ENCODE measurements at regions not wholly inside any gene's neighbourhood (a gene's known extent, or its start where the extent isn't known, plus 50 kb on each side); places are given as distances from the start of the nearest gene placed in this dataset.

DNA sequence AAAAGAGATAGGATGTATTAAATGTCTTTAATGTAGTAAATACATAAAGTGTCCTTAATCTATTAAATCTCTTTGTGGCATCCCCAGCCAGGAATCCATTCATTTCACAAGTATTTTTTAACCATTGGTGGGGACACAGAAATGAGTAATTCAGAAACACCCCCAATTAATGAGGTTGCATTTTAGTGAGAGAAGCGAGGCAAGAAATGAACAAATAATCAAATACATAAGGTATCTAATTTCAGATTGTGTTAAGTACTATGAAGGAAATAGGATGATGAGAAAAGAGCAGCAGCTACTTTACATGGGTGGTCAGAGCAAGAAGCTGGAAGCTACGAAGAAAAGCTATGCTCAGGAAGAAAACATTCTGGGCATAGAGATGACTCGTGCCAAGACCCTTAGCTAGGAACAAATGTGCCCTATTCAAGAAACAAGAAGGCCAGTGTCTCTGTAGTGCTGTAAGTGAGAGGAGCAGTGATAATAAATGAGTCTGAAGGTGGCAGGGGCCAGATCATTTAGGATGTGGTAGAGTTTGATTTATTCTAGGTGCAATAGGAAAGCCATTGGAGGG, 60.5 kb upstream of the IGF1 start:
- no peaks in the 10 kb centered on the region for H3K27me3 ChIP-seq (ENCODE audit: control insufficient read depth, insufficient read depth, low read length)

DNA sequence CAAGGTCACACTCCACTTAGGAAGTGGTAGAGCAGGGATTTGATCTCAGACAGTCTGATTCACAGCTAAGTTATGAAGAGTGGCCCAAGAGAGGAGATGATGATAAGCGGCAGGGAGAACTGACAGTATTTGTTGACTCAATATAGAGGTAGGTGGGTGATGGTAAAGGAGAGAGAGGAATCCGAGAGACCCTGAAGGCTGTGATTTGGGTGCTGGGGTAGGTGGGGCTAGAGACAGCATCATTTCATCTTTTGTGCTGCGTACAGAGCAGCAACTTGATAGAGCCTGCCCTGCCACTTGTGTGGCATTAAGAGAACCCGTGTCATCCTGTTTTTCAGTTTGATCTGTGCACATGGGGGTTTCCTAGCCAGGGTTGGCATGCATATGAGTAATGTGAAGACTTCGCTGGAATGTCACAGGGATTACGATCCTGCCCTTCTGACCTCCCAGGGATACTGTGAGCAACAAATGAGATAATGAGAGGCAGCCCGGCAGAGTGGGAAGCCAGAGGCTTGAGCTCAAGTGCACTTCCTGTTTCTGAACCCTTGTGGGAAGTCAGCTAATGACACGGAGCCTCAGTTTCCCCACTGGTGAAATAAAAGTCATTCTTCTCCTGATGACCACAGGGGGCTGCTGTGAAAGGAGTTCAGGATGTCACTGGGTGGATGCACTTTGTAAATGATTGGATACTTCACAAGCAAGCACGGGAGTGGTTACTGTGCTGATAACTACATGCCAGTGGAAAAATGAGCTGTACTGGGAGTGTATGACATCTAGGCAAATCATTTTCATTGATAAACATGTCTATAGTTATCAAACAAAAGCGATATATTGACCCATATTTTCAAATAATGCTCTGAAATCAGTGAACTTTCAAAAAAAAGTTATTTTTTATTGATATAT, 59.5 kb upstream of the IGF1 start:
- Histone ChIP-seq H3K9me3 (ENCODE audit: control insufficient read depth, low read depth, low read length) (no peaks in the 10 kb centered on the region), H3K36me3 (ENCODE audit: control insufficient read depth, insufficient read depth, low read length) (no peaks in the 10 kb centered on the region), H3K27ac (ENCODE audit: low read length) (no peak overlapping the region), H3K4me3 (ENCODE audit: low read length) (no peak overlapping the region), H3K27me3 (ENCODE audit: control insufficient read depth, insufficient read depth, low read length) (no peaks in the 10 kb centered on the region), H3K4me1 (ENCODE audit: control insufficient read depth, insufficient read depth, low read length) (no peaks in the 10 kb centered on the region)
- 60% methylated on average over 1 of the region's 10 CpGs for WGBS (ENCODE audit: insufficient coverage, low lambda C conversion rate)
- DNase-seq, result no peak

More for the DNA sequence above, 60.5 kb upstream of the IGF1 start:
- 80% methylated on average over 1 of the region's 3 CpGs for WGBS (ENCODE audit: insufficient coverage, low lambda C conversion rate)
- H3K9me3 ChIP-seq (ENCODE audit: control insufficient read depth, low read depth, low read length), result no peaks in the 10 kb centered on the region
- H3K36me3 ChIP-seq (ENCODE audit: control insufficient read depth, insufficient read depth, low read length), result no peaks in the 10 kb centered on the region
- H3K27ac ChIP-seq (ENCODE audit: low read length), result no peak overlapping the region
- no peak overlapping the region for H3K4me3 ChIP-seq (ENCODE audit: low read length)
- H3K4me1 ChIP-seq (ENCODE audit: control insufficient read depth, insufficient read depth, low read length), result no peaks in the 10 kb centered on the region
- DNase-seq, result no peak

DNA sequence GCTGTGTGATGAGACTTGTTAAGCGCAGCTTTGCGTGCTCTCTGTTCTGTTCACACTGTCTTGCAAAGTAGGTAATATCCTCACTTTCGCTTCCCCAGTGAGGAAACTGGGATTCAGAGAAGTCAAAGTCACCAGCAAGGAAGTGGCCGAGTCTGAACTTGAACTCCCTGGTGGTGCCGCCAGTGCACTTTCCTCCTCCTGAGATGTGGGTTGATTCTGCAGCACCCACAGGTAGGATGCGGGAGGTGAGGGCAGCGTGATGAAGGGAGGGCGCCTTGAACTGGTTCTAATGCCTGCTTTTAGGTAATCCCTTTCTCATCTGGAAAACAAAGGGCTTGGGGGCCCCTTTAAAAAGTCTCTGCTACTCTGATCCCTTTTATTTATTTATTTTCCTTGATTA, 54.9 kb upstream of the IGF1 start:
- Histone ChIP-seq H3K27me3 (ENCODE audit: control insufficient read depth, insufficient read depth, low read length) (no peaks in the 10 kb centered on the region), H3K4me3 (ENCODE audit: low read length) (no peak overlapping the region), H3K4me1 (ENCODE audit: control insufficient read depth, insufficient read depth, low read length) (no peaks in the 10 kb centered on the region), H3K27ac (ENCODE audit: low read length) (no peak overlapping the region), H3K36me3 (ENCODE audit: control insufficient read depth, insufficient read depth, low read length) (no peaks in the 10 kb centered on the region), H3K9me3 (ENCODE audit: control insufficient read depth, low read depth, low read length) (no peaks in the 10 kb centered on the region)
- DNase-seq, result no peak
- no CpG with 5 or more reads among the region's 8 CpGs for WGBS (ENCODE audit: insufficient coverage, low lambda C conversion rate)

DNA sequence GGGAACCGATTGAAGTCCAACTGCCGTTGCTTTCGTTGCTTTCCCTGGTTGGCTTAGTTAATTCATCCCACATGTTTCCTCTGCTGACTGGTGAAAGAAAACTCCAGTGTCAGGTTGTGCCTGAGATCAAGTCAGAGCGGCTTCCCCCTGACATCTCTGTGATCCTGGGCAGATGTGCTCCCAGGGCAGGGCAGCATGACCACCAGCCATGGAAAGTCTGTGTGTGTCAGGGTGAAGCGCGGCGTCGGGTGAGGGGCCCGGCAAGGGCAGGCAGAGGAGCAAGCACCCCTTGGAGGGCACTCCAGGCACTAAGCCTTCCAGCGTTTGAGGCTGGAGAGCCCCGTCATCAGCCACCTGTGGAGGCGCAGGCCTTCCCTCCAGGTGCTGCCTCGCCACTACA, 54.5 kb upstream of the IGF1 start:
- Histone ChIP-seq H3K36me3 (ENCODE audit: control insufficient read depth, insufficient read depth, low read length) (no peaks in the 10 kb centered on the region), H3K4me1 (ENCODE audit: control insufficient read depth, insufficient read depth, low read length) (no peaks in the 10 kb centered on the region), H3K27ac (ENCODE audit: low read length) (no peak overlapping the region), H3K27me3 (ENCODE audit: control insufficient read depth, insufficient read depth, low read length) (no peaks in the 10 kb centered on the region), H3K4me3 (ENCODE audit: low read length) (no peak overlapping the region), H3K9me3 (ENCODE audit: control insufficient read depth, low read depth, low read length) (no peaks in the 10 kb centered on the region)
- no CpG with 5 or more reads among the region's 13 CpGs for WGBS (ENCODE audit: insufficient coverage, low lambda C conversion rate)
- DNase-seq, result no peak

DNA sequence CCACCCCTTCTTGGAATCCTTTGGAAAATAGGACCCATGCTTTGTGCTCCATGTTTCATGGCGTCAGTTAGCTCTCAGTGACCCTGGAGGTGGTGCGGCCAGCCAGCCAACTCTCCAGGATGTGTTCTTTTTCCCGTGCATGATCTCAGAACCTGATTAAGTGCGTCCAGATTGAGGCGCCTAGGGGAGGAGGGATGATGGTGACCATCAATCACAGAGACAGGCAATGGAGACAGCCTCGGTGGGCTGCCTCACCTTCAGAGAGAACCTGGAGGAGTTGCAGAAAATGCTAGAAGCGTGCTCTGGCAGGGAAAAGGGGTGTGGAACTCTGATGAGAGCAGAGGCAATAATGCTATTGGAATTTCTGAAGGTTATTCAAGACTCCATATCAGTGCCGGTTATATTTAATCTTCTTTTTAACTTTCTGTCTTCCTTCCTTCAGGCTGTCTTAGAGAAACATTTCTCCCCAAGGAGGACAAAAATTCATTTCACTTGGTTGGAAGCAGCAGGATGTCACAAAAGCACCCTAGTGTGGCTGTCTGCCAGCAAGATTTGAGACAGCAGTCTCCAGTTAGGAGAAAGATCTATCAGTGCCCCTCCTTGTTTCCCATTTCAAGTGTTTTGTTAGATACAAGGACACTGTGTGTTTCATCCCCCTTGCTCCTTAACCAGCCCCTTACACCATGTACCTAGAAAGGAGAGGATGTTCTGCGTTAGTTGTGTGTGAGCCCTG, 53.3 kb upstream of the IGF1 start:
- no peaks in the 10 kb centered on the region for H3K9me3 ChIP-seq (ENCODE audit: control insufficient read depth, low read depth, low read length)
- no peaks in the 10 kb centered on the region for H3K36me3 ChIP-seq (ENCODE audit: control insufficient read depth, insufficient read depth, low read length)
- DNase-seq, result no peak
- no peaks in the 10 kb centered on the region for H3K27me3 ChIP-seq (ENCODE audit: control insufficient read depth, insufficient read depth, low read length)
- no peak overlapping the region for H3K27ac ChIP-seq (ENCODE audit: low read length)
- H3K4me1 ChIP-seq (ENCODE audit: control insufficient read depth, insufficient read depth, low read length), result no peaks in the 10 kb centered on the region
- WGBS (ENCODE audit: insufficient coverage, low lambda C conversion rate), result 73% methylated on average over 2 of the region's 9 CpGs
- H3K4me3 ChIP-seq (ENCODE audit: low read length), result no peak overlapping the region

All from large intestine (tissue), 3 donors.